GM18499 (cell line): ENCODE measurements at regions not wholly inside any gene's neighbourhood (a gene's known extent, or its start where the extent isn't known, plus 50 kb on each side); places are given as distances from the start of the nearest gene placed in this dataset.

Experiments
- ATAC-seq: cut with Tn5 transposase; IDR thresholded peaks from one replicate; pipeline ENCODE4 v1.9.1; 2021; ENCODE audit warnings: moderate number of reproducible peaks; ENCODE audit not compliant: insufficient read depth, unreplicated experiment

GRCh38 chr1:113217447-113218208, 144.6 kb downstream of the LRIG2 start:
- no peak for ATAC-seq

- ATAC-seq: no peak
These were observed 146.4 kb downstream of the LRIG2 start for GRCh38 chr1:113219377-113219776.

- ATAC-seq: no peak
These were observed 146.8 kb downstream of the LRIG2 start for GRCh38 chr1:113219828-113220227.

GRCh38 chr1:113223040-113223439, 150.0 kb downstream of the LRIG2 start:
- ATAC-seq: no peak

GRCh38 chr1:113223546-113223945, 150.5 kb downstream of the LRIG2 start:
- no peak for ATAC-seq

- ATAC-seq: no peak
These were observed 153.2 kb downstream of the LRIG2 start for GRCh38 chr1:113226148-113226547.

GRCh38 chr1:113231866-113232265, 158.4 kb upstream of the MAGI3 start:
- no peak for ATAC-seq

- ATAC-seq: no peak
These were observed 156.9 kb upstream of the MAGI3 start for GRCh38 chr1:113233441-113233840.

- ATAC-seq: no peak
These were observed 149.1 kb upstream of the MAGI3 start for GRCh38 chr1:113241237-113241636.

GRCh38 chr1:113242481-113242880, 147.8 kb upstream of the MAGI3 start:
- no peak for ATAC-seq

- no peak for ATAC-seq
These were observed 146.8 kb upstream of the MAGI3 start for GRCh38 chr1:113243529-113243928.

- ATAC-seq: no peak
These were observed 146.0 kb upstream of the MAGI3 start for GRCh38 chr1:113244112-113244820.

GRCh38 chr1:113245252-113245651, 145.1 kb upstream of the MAGI3 start:
- no peak for ATAC-seq

- no peak for ATAC-seq
These were observed 143.4 kb upstream of the MAGI3 start for GRCh38 chr1:113246929-113247328.

GRCh38 chr1:113247355-113247754, 143.0 kb upstream of the MAGI3 start:
- no peak for ATAC-seq

GRCh38 chr1:113247782-113248181, 142.5 kb upstream of the MAGI3 start:
- ATAC-seq: no peak

- no peak for ATAC-seq
These were observed 141.8 kb upstream of the MAGI3 start for GRCh38 chr1:113248494-113248893.

GRCh38 chr1:113250161-113250560, 140.2 kb upstream of the MAGI3 start:
- ATAC-seq: no peak

GRCh38 chr1:113252166-113252565, 138.1 kb upstream of the MAGI3 start:
- ATAC-seq: no peak

GRCh38 chr1:113253187-113253586, 137.1 kb upstream of the MAGI3 start:
- no peak for ATAC-seq

GRCh38 chr1:113253590-113253989, 136.7 kb upstream of the MAGI3 start:
- no peak for ATAC-seq
